Mammary epithelial cell (primary cell): ENCODE measurements at regions not wholly inside any gene's neighbourhood (a gene's known extent, or its start where the extent isn't known, plus 50 kb on each side); places are given as distances from the start of the nearest gene placed in this dataset.

Experiments
- CTCF ChIP-seq, 2 donors: IDR thresholded peaks in 1 of 2; conservative IDR thresholded peaks in 1 of 2; 2 replicates each; pipeline ENCODE4 v1.5.1; 2011 to 2012; ENCODE audit warnings: inconsistent platforms in 2 of 2, low read length in 2 of 2, mild to moderate bottlenecking in 2 of 2, control low read depth in 1 of 2, low read depth in 1 of 2; ENCODE audit not compliant: insufficient read depth in 1 of 2; ENCODE audit errors: extremely low read depth in 1 of 2
- EZH2 ChIP-seq: IDR thresholded peaks from 2 replicates; pipeline ENCODE4 v1.6.1; 2012; ENCODE audit warnings: low read length, inconsistent platforms, borderline replicate concordance

- TF ChIP-seq CTCF (conservative IDR thresholded peaks at IDR 0.05 in 1 of 2, IDR thresholded peaks at IDR 0.05 in 1 of 2; ENCODE audit: extremely low read depth in 1 of 2, insufficient read depth in 1 of 2, low read depth in 1 of 2, low read length in 2 of 2) = no peak
- no peak for TF ChIP-seq EZH2
These were observed 227.7 kb downstream of the GPD2 start for GRCh38 chr2:156663757-156664409.
